ENCODE measurements at regions not wholly inside any gene's neighbourhood (a gene's known extent, or its start where the extent isn't known, plus 50 kb on each side); places are given as distances from the start of the nearest gene placed in this dataset.

DNA sequence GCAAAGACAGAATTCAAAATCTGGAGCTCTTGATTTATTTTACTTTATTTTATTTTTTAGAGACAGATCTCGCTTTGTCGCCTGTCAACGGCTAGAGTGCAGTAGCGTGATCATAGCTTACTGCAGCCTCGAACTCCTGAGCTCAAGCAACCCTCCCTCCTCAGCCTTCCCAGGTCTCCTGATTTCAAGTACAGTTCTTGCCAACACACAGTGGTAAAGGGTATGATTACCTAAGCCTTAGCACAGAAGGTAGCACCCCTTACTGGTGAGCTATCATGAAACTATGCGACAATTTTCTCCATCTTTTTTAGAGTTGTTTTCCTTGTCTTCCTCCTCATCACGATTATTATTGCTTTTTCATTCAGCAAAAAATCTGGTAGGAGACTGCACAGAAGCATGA, 94.3 kb upstream of the ETV6 start:
- no peak overlapping the region for H3K4ac ChIP-seq (ENCODE audit: low read depth, low read length)
- no peak overlapping the region for H2AK9ac ChIP-seq (replicated peaks; ENCODE audit: low read depth, low read length, poor library complexity)
- DNase-seq (no peak), ATAC-seq (ENCODE audit: low read depth) (no peak)
- no peaks in the 10 kb centered on the region for H3K79me1 ChIP-seq (ENCODE audit: low read depth in 1 of 2, low read length in 2 of 2)
- H3K9me1 ChIP-seq (ENCODE audit: insufficient read depth, low read length): no peaks in the 10 kb centered on the region
- no peak overlapping the region for H3K14ac ChIP-seq (replicated peaks; ENCODE audit: low read depth, low read length)
- no peak overlapping the region for H2BK15ac ChIP-seq (ENCODE audit: low read depth, low read length)
- H3K27ac ChIP-seq (ENCODE audit: insufficient read depth, low read length): no peak overlapping the region
- no peak overlapping the region for H2AFZ ChIP-seq (replicated peaks; ENCODE audit: low read length, poor library complexity)
- in situ Hi-C loops (cut with MboI; ENCODE audit: low sequenced_read_pairs): no loop called here
- no peak overlapping the region for H4K8ac ChIP-seq (ENCODE audit: low read depth in 2 of 2, low read length in 2 of 2)
- no peak overlapping the region for H3K18ac ChIP-seq (ENCODE audit: low read depth, low read length)
- dilution Hi-C loops (cut with HindIII; ENCODE audit: low sequenced_read_pairs, unreplicated experiment): loop anchor here (25.0 kb wide), 1 partner anchor 482 kb away; no protein-coding TSS in a partner anchor
- no peak overlapping the region for H4K5ac ChIP-seq (ENCODE audit: low read depth, low read length)
- H3K4me3 ChIP-seq (ENCODE audit: insufficient read depth, low read depth, low read length): no peak overlapping the region
- H2BK20ac ChIP-seq (ENCODE audit: low read depth, low read length): no peak overlapping the region
- no peak overlapping the region for H2BK120ac ChIP-seq (ENCODE audit: low read depth, low read length)
- intact Hi-C loops (cut with micrococcal nuclease): loop anchor here (10.0 kb wide), 1 partner anchor 1150 kb away; no protein-coding TSS in a partner anchor
- 75% methylated on average over 2 of the region's 7 CpGs; no CpG with 5 or more reads in 1 of the 2 experiments for WGBS, 2 experiments (ENCODE audit: extremely low coverage in 2 of 2, insufficient read length in 1 of 2)
- H3K4me1 ChIP-seq (ENCODE audit: control insufficient read depth, insufficient read depth, low read length): peaks cover 3% of the 10 kb centered on the region; the same call in 1 of the 2 replicates
- peaks cover 42% of the 10 kb centered on the region for H3K27me3 ChIP-seq (ENCODE audit: control insufficient read depth, insufficient read depth, low read length)
- BruUV-seq (replicated peaks): no TSS peak
- no peak overlapping the region for H3K4me2 ChIP-seq (ENCODE audit: low read depth, low read length)
- ChIA-PET CTCF (interaction anchor here (0.6 to 1.2 kb wide), 3 partner anchors 24 to 488 kb away, joined by 3 read pairs; no protein-coding TSS in a partner anchor), POLR2A (ENCODE audit: unreplicated experiment) (interaction anchor here (0.6 kb wide), 1 partner anchor 456 kb away, joined by 17 read pairs; no protein-coding TSS in a partner anchor)
- no peak overlapping the region for H3K56ac ChIP-seq (ENCODE audit: extremely low read depth, insufficient read depth, low read length)
- no peak overlapping the region for H3K9ac ChIP-seq (ENCODE audit: low read depth, low read length)
- no peaks in the 10 kb centered on the region for H3K36me3 ChIP-seq (ENCODE audit: control insufficient read depth, insufficient read depth, low read length)
- no peak overlapping the region for H4K91ac ChIP-seq (ENCODE audit: insufficient read depth, low read depth, low read length)
- H4K20me1 ChIP-seq (ENCODE audit: insufficient read depth, low read length): no peaks in the 10 kb centered on the region; the same call in 1 of the 2 replicates
- TF ChIP-seq, protein P1, sequence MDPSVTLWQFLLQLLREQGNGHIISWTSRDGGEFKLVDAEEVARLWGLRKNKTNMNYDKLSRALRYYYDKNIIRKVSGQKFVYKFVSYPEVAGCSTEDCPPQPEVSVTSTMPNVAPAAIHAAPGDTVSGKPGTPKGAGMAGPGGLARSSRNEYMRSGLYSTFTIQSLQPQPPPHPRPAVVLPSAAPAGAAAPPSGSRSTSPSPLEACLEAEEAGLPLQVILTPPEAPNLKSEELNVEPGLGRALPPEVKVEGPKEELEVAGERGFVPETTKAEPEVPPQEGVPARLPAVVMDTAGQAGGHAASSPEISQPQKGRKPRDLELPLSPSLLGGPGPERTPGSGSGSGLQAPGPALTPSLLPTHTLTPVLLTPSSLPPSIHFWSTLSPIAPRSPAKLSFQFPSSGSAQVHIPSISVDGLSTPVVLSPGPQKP (IDR thresholded peaks at IDR 0.05; ENCODE audit: borderline replicate concordance, low read depth, low read length): no peak
- no peak for TF ChIP-seq FOS (IDR thresholded peaks at IDR 0.05; ENCODE audit: low read depth, low read length)
- TF ChIP-seq, protein P2, sequence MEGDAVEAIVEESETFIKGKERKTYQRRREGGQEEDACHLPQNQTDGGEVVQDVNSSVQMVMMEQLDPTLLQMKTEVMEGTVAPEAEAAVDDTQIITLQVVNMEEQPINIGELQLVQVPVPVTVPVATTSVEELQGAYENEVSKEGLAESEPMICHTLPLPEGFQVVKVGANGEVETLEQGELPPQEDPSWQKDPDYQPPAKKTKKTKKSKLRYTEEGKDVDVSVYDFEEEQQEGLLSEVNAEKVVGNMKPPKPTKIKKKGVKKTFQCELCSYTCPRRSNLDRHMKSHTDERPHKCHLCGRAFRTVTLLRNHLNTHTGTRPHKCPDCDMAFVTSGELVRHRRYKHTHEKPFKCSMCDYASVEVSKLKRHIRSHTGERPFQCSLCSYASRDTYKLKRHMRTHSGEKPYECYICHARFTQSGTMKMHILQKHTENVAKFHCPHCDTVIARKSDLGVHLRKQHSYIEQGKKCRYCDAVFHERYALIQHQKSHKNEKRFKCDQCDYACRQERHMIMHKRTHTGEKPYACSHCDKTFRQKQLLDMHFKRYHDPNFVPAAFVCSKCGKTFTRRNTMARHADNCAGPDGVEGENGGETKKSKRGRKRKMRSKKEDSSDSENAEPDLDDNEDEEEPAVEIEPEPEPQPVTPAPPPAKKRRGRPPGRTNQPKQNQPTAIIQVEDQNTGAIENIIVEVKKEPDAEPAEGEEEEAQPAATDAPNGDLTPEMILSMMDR (conservative IDR thresholded peaks at IDR 0.05; ENCODE audit: low read depth, low read length): no peak
- no peak for TF ChIP-seq CHD1 (IDR thresholded peaks at IDR 0.05; ENCODE audit: low read depth, low read length)
- TF ChIP-seq MXI1 (IDR thresholded peaks at IDR 0.05; ENCODE audit: borderline replicate concordance, low read depth, low read length): no peak
- no peak for TF ChIP-seq CEBPB (IDR thresholded peaks at IDR 0.05; ENCODE audit: low read depth, low read length)
- TF ChIP-seq MAFK (IDR thresholded peaks at IDR 0.05; ENCODE audit: low read depth, low read length): no peak
- TF ChIP-seq RAD21 (IDR thresholded peaks at IDR 0.05; ENCODE audit: low read length): no peak
- no peak for TF ChIP-seq MAZ (IDR thresholded peaks at IDR 0.05; ENCODE audit: borderline replicate concordance, low read depth, low read length)
- TF ChIP-seq, protein P3, sequence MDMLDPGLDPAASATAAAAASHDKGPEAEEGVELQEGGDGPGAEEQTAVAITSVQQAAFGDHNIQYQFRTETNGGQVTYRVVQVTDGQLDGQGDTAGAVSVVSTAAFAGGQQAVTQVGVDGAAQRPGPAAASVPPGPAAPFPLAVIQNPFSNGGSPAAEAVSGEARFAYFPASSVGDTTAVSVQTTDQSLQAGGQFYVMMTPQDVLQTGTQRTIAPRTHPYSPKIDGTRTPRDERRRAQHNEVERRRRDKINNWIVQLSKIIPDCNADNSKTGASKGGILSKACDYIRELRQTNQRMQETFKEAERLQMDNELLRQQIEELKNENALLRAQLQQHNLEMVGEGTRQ (IDR thresholded peaks at IDR 0.05; ENCODE audit: low read depth, low read length): no peak
- TF ChIP-seq NFE2L2 (IDR thresholded peaks at IDR 0.05; ENCODE audit: low read depth, low read length): no peak
- no peak for TF ChIP-seq RFX5 (IDR thresholded peaks at IDR 0.05; ENCODE audit: low read depth, low read length)
- no peak for TF ChIP-seq POLR2A (IDR thresholded peaks at IDR 0.05; ENCODE audit: low read depth, low read length)
- no peak overlapping the region for H2BK5ac ChIP-seq (ENCODE audit: low read depth, low read length, poor library complexity, severe bottlenecking)
- no peak overlapping the region for H3K23ac ChIP-seq (ENCODE audit: low read depth, low read length)
- no peaks in the 10 kb centered on the region for H3K9me3 ChIP-seq (ENCODE audit: control insufficient read depth, insufficient read depth, low read length)
- no peak overlapping the region for H2AK5ac ChIP-seq (ENCODE audit: low read depth, low read length)
